Islet precursor cell (in vitro differentiated cells): ENCODE measurements at regions not wholly inside any gene's neighbourhood (a gene's known extent, or its start where the extent isn't known, plus 50 kb on each side); places are given as distances from the start of the nearest gene placed in this dataset.

Source experiments
- DNase-seq: peaks from one replicate; pipeline ENCODE4 v3.0.0-alpha.2; 2018

- no peak for DNase-seq
Measured at GRCh38 chr4:66923081-66923865, 622.0 kb downstream of the CENPC start.

GRCh38 chr4:66921433-66921832, 623.9 kb downstream of the CENPC start:
- no peak for DNase-seq

DNA sequence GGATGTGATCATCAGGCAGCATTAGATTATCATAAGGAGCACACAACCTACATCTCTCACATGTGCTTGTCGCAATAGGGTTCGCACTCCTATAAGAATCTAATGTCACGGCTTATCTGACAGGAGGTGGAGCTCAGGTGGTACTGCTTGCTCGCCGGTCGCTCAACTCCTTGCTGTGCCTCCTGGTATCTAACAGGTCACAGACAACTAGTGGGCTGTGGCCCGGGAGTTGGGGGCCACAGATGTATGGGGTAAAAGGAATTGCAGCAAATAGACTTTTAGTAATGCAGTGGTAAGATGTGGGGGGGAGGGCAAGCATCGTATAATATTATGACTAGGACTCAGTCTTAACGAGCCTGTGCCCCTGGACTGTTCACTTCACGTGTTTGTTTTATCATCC, 624.8 kb downstream of the CENPC start:
- DNase-seq = no peak

DNA sequence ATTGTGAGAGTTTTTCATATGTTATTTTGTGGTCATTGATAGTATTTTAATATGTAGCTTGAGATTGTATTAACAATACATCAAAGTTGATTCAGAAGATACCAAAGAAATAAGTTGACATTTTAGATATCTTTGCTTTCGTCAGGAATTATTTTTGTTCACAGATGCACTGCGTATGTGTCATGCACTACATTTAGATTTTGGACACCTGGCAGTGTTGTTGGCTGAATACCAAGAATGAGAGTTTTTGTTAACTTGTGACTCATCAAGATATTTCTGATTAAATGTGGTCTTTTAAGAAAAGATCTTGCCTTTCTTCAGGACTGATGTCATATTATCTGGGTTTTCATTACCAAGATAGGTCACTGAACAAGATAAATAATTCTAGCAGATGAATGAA, 633.4 kb downstream of the CENPC start:
- DNase-seq = no peak

GRCh38 chr4:66906314-66906713, 639.0 kb downstream of the CENPC start:
- DNase-seq = no peak

GRCh38 chr4:66899422-66900065, 645.8 kb downstream of the CENPC start:
- no peak for DNase-seq

GRCh38 chr4:66893807-66894206, 651.5 kb downstream of the CENPC start:
- no peak for DNase-seq

DNA sequence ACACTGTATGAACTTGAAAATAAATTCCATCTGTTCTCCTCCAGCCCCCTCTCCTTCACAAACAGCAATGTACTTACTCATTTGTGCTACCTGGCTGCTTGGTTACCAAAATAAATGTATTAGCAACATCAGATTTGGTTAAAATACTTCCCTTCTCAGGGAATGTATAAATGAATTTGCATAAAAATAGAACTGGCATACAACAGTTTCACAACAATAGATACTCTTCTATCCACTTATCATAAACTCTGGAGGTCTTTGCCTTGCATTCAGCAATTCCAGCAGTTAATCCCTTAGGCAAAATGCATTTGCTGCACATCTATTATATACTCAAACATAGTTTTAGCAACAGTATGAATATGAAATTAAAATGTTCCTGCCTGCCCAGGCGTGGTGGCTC, 658.2 kb downstream of the CENPC start:
- DNase-seq = no peak

GRCh38 chr4:66885501-66886165, 659.7 kb downstream of the CENPC start:
- DNase-seq = no peak

- DNase-seq = no peak
Measured at GRCh38 chr4:66876946-66877345, 668.4 kb downstream of the CENPC start.

- DNase-seq = no peak
Measured at GRCh38 chr4:66872661-66873060, 672.6 kb downstream of the CENPC start.

GRCh38 chr4:66863481-66863880, 681.8 kb downstream of the CENPC start:
- no peak for DNase-seq

GRCh38 chr4:66855956-66856355, 689.3 kb downstream of the CENPC start:
- no peak for DNase-seq

GRCh38 chr4:66853845-66854244, 691.5 kb downstream of the CENPC start:
- no peak for DNase-seq

- DNase-seq = no peak
Measured at GRCh38 chr4:66852843-66853242, 692.5 kb downstream of the CENPC start.

DNA sequence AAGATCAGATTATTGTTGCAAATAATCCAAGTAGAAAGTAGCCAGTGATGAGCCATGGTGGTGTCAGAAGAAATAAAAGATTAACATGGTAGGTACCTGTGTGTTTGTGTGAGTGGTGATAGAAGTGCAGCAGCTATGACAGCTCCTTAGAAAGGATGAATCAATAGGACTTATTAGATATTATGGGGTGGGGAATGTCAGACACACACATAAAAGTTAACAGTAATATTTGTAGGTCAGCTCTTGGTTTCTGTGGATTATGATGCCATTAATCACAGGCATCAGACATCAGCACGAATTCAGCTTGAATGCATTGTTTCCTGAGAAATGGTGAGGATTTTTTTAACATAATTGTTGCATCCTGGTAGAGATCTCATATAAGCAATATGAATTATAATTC, 695.7 kb downstream of the CENPC start:
- no peak for DNase-seq

- DNase-seq = no peak
Measured at GRCh38 chr4:66842724-66843088, 702.6 kb downstream of the CENPC start.

- no peak for DNase-seq
Measured at GRCh38 chr4:66842026-66842723, 703.1 kb downstream of the CENPC start.

GRCh38 chr4:66840178-66840577, 705.1 kb downstream of the CENPC start:
- no peak for DNase-seq

DNA sequence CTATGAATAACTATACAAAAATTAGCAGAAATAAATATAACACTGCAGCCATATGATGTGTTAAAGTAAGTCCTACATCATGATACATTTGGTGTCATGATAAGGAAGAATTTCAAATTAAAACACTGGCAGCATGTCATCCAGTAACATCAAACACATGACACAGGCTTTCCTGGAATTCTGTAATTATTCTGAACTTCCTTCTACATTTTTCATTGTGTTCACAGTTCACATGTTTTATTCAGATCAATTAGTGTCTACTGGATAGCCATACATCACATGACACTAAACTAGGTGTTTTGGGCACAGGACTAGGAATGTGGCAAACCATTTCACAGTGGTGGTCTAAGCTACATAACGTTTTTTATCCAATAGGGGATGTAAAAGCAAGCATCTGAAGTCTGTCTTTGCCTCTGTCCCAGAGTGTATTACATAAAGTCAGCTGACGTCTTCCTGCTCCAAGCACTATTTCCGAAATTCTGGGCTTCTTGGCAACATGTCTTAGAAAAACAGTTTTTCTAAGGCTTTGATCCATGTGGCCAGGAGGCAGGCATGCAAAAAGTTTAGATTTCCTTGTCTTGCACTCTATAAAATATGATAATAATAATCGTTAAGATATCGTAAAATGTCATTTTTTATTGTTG, 707.9 kb downstream of the CENPC start:
- DNase-seq = no peak

DNA sequence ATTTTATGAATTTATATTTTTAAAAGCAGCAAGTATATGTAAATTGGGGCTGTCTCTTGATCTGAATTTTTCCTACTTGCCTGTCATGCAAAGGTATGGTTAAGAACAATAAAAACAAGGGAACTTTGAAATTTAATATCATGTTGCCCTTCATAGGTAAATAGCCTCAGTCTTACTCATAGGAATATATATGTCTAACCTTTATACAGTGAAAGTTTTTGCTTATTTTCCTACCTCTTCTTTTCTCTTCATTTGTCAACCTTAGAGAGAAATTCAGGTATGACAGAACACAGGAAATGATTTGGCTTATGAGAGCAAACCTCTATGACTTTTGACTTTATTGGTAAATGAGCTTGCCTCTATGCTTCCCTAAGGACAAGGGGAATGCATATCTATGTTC, 716.0 kb downstream of the CENPC start:
- no peak for DNase-seq

- no peak for DNase-seq
Measured at GRCh38 chr4:66820681-66821080, 724.6 kb downstream of the CENPC start.

DNA sequence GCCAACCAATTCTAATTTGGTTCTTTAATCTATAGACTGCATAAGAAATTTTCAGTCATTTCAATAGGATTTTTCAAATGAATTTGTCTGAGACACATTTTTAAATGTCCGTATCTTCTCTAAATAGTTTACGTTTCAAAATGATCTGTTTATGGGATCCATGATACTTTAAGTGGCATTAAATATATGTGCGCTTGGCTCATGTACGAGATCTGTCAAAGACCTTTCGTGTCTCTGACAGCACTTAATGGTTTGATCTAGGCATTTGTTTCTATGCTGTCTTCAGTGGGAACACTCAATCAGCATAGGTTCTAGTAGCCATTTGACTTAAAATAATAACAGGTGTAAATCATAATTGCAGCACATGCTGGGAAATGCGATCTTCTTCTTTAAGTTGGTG, 731.0 kb downstream of the CENPC start:
- no peak for DNase-seq
